ENCODE measurements at regions not wholly inside any gene's neighbourhood (a gene's known extent, or its start where the extent isn't known, plus 50 kb on each side); places are given as distances from the start of the nearest gene placed in this dataset.

- Mint-ChIP-seq H3K4me1 (no peaks in the 10 kb centered on the region), H3K27me3 (no peaks in the 10 kb centered on the region), H3K9me3 (ENCODE audit: insufficient read depth) (no peaks in the 10 kb centered on the region), H3K4me3 (no peak overlapping the region), H3K27ac (no peak overlapping the region)
- no peaks in the 10 kb centered on the region for H3K4me1 ChIP-seq (ENCODE audit: control insufficient read depth in 2 of 2, insufficient read depth in 2 of 2, low read length in 2 of 2)
- no peaks in the 10 kb centered on the region for H4K20me1 ChIP-seq (ENCODE audit: control insufficient read depth, insufficient read depth, low read length, poor library complexity, severe bottlenecking)
- H3K27ac ChIP-seq (ENCODE audit: low read length in 2 of 2): no peak overlapping the region
- no CpG with 5 or more reads among the region's 3 CpGs for WGBS (ENCODE audit: insufficient coverage)
- H3K4me2 ChIP-seq (replicated peaks; ENCODE audit: low read depth, low read length, poor library complexity, severe bottlenecking): no peak overlapping the region
- no peak for DNase-seq
- H2AFZ ChIP-seq (ENCODE audit: insufficient read depth, low read depth, low read length, poor library complexity, severe bottlenecking): no peak overlapping the region
- TF ChIP-seq CTCF (IDR thresholded peaks at IDR 0.05): no peak
- no peak for TF ChIP-seq EZH2 (IDR thresholded peaks at IDR 0.05; ENCODE audit: borderline replicate concordance, insufficient read depth, low read depth, low read length, poor library complexity, severe bottlenecking)
- H3K27me3 ChIP-seq (replicated peaks in 1 of 4; ENCODE audit: control extremely low read depth in 1 of 4, control insufficient read depth in 3 of 4, insufficient read depth in 4 of 4, low read length in 3 of 4): no peaks in the 10 kb centered on the region
- ATAC-seq (ENCODE audit: low read depth): no peak
- H3K36me3 ChIP-seq (replicated peaks in 1 of 2; ENCODE audit: control extremely low read depth in 1 of 2, control insufficient read depth in 1 of 2, extremely low read depth in 1 of 2, insufficient read depth in 2 of 2, low read length in 1 of 2): no peaks in the 10 kb centered on the region
- ChIA-PET CTCF (no interaction called here), POLR2A (no interaction called here)
- H3K9me3 ChIP-seq (ENCODE audit: control extremely low read depth in 1 of 3, control insufficient read depth in 2 of 3, insufficient read depth in 1 of 3, low read length in 2 of 3): no peaks in the 10 kb centered on the region
- no peak overlapping the region for H3K9ac ChIP-seq (ENCODE audit: low read length)
- no peaks in the 10 kb centered on the region for H3K79me2 ChIP-seq (ENCODE audit: control insufficient read depth, insufficient read depth, low read length)
- intact Hi-C loops (cut with micrococcal nuclease): no loop called here
- no peak overlapping the region for H3K4me3 ChIP-seq (ENCODE audit: control extremely low read depth in 1 of 5, extremely low read depth in 1 of 5, insufficient read depth in 1 of 5, low read depth in 2 of 5, low read length in 4 of 5)
Measured at GRCh38 chr14:26841920-26842741, 244.3 kb upstream of the NOVA1 start.

GRCh38 chr14:26845151-26845818, 247.5 kb upstream of the NOVA1 start:
- H3K27me3 ChIP-seq (replicated peaks in 1 of 4; ENCODE audit: control extremely low read depth in 1 of 4, control insufficient read depth in 3 of 4, insufficient read depth in 4 of 4, low read length in 3 of 4): no peaks in the 10 kb centered on the region
- Mint-ChIP-seq H3K27me3 (no peaks in the 10 kb centered on the region), H3K9me3 (ENCODE audit: insufficient read depth) (peaks cover 3% of the 10 kb centered on the region), H3K4me1 (no peaks in the 10 kb centered on the region), H3K4me3 (no peak overlapping the region), H3K27ac (no peak overlapping the region)
- H3K4me3 ChIP-seq (ENCODE audit: control extremely low read depth in 1 of 5, extremely low read depth in 1 of 5, insufficient read depth in 1 of 5, low read depth in 2 of 5, low read length in 4 of 5): no peak overlapping the region
- H3K27ac ChIP-seq (ENCODE audit: low read length in 2 of 2): no peak overlapping the region
- TF ChIP-seq EZH2 (IDR thresholded peaks at IDR 0.05; ENCODE audit: borderline replicate concordance, insufficient read depth, low read depth, low read length, poor library complexity, severe bottlenecking): no peak
- TF ChIP-seq CTCF (IDR thresholded peaks at IDR 0.05): no peak
- H3K79me2 ChIP-seq (ENCODE audit: control insufficient read depth, insufficient read depth, low read length): no peaks in the 10 kb centered on the region
- no peaks in the 10 kb centered on the region for H3K4me1 ChIP-seq (ENCODE audit: control insufficient read depth in 2 of 2, insufficient read depth in 2 of 2, low read length in 2 of 2)
- WGBS (ENCODE audit: insufficient coverage): 74% methylated on average over 5 of the region's 6 CpGs
- intact Hi-C loops (cut with micrococcal nuclease): no loop called here
- ATAC-seq (ENCODE audit: low read depth) (no peak), DNase-seq (no peak)
- no peaks in the 10 kb centered on the region for H3K36me3 ChIP-seq (replicated peaks in 1 of 2; ENCODE audit: control extremely low read depth in 1 of 2, control insufficient read depth in 1 of 2, extremely low read depth in 1 of 2, insufficient read depth in 2 of 2, low read length in 1 of 2)
- ChIA-PET CTCF (no interaction called here), POLR2A (no interaction called here)
- no peaks in the 10 kb centered on the region for H3K9me3 ChIP-seq (ENCODE audit: control extremely low read depth in 1 of 3, control insufficient read depth in 2 of 3, insufficient read depth in 1 of 3, low read length in 2 of 3)
- no peak overlapping the region for H2AFZ ChIP-seq (ENCODE audit: insufficient read depth, low read depth, low read length, poor library complexity, severe bottlenecking)
- H4K20me1 ChIP-seq (ENCODE audit: control insufficient read depth, insufficient read depth, low read length, poor library complexity, severe bottlenecking): no peaks in the 10 kb centered on the region
- H3K4me2 ChIP-seq (replicated peaks; ENCODE audit: low read depth, low read length, poor library complexity, severe bottlenecking): no peak overlapping the region
- H3K9ac ChIP-seq (ENCODE audit: low read length): no peak overlapping the region
